GM12892 (cell line): ENCODE measurements at regions not wholly inside any gene's neighbourhood (a gene's known extent, or its start where the extent isn't known, plus 50 kb on each side); places are given as distances from the start of the nearest gene placed in this dataset.
"Not testable (repeated sequence)": the region's sequence is repeated elsewhere in the genome, so short reads cannot be mapped to it uniquely, and the experiment has no call there.

Experiments used
- POLR2A ChIP-seq: IDR thresholded peaks from 2 replicates; pipeline ENCODE4 v1.6.1; 2011; ENCODE audit warnings: low read depth, low read length, control low read depth
- POLR2AphosphoS5 ChIP-seq: IDR thresholded peaks from 2 replicates; pipeline ENCODE4 v1.6.1; 2011; ENCODE audit warnings: low read depth, low read length, control low read depth

DNA sequence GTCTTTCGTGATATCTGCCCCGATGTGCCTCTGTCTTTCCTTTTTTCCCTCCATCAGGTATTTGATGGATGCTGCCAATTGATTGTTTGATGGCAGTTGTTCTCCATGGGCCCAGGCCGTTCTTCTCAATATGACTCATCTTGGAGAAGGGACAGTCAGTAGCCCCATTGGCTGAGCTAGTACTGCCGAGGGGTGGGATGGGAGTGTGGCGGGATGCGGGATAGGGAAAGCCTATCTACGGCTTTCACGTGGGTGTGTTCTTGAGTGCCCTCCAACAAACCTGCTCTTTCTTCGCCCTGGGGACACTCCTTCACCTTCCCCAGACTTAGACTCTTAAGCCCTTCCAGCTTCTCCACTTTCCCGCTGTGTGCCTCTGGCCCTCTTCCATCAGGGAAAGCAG lies 159.4 kb downstream of the GOLGA8K start:
- not testable (repeated sequence) for TF ChIP-seq POLR2A, POLR2AphosphoS5
